NCI-H345 treated with DMSO at 0.1 percent for 48 hours (cell line): ENCODE measurements at regions not wholly inside any gene's neighbourhood (a gene's known extent, or its start where the extent isn't known, plus 50 kb on each side); places are given as distances from the start of the nearest gene placed in this dataset.
"Not testable (repeated sequence)": the region's sequence is repeated elsewhere in the genome, so short reads cannot be mapped to it uniquely, and the experiment has no call there.

Experiments
- DNase-seq: peaks from one replicate; lab custom pipeline; 2025; ENCODE audit not compliant: unreplicated experiment; lab: John Stamatoyannopoulos, UW

GRCh38 chr2:167386694-167387093 is 498.4 kb downstream of the XIRP2 start:
- no peak for DNase-seq

GRCh38 chr2:167383610-167384194 is 495.4 kb downstream of the XIRP2 start:
- no peak for DNase-seq

GRCh38 chr2:167381349-167381748 is 493.1 kb downstream of the XIRP2 start:
- DNase-seq, result no peak

- DNase-seq, result no peak
Measured at GRCh38 chr2:167380555-167380954, 492.3 kb downstream of the XIRP2 start.

GRCh38 chr2:167380094-167380493 is 491.8 kb downstream of the XIRP2 start:
- DNase-seq, result no peak

- DNase-seq, result no peak
Measured at GRCh38 chr2:167369083-167369482, 480.8 kb downstream of the XIRP2 start.

GRCh38 chr2:167368371-167368770 is 480.1 kb downstream of the XIRP2 start:
- DNase-seq, result no peak

- DNase-seq, result no peak
Measured at GRCh38 chr2:167365216-167365615, 476.9 kb downstream of the XIRP2 start.

- no peak for DNase-seq
Measured at GRCh38 chr2:167361426-167361825, 473.1 kb downstream of the XIRP2 start.

GRCh38 chr2:167355821-167356220 is 467.5 kb downstream of the XIRP2 start:
- DNase-seq, result no peak

GRCh38 chr2:167353605-167354280 is 465.5 kb downstream of the XIRP2 start:
- no peak for DNase-seq

- no peak for DNase-seq
Measured at GRCh38 chr2:167345559-167345958, 457.3 kb downstream of the XIRP2 start.

GRCh38 chr2:167342769-167343168 is 454.5 kb downstream of the XIRP2 start:
- peak; percentile 16 for DNase-seq

- no peak for DNase-seq
Measured at GRCh38 chr2:167340322-167340721, 452.0 kb downstream of the XIRP2 start.

- no peak for DNase-seq
Measured at GRCh38 chr2:167336213-167336612, 447.9 kb downstream of the XIRP2 start.

GRCh38 chr2:167335541-167335992 is 447.3 kb downstream of the XIRP2 start:
- no peak for DNase-seq

- DNase-seq, result no peak
Measured at GRCh38 chr2:167334146-167334742, 446.0 kb downstream of the XIRP2 start.

- DNase-seq, result no peak
Measured at GRCh38 chr2:167333245-167333644, 445.0 kb downstream of the XIRP2 start.

- no peak for DNase-seq
Measured at GRCh38 chr2:167332358-167332757, 444.1 kb downstream of the XIRP2 start.

GRCh38 chr2:167331636-167332232 is 443.5 kb downstream of the XIRP2 start:
- DNase-seq, result no peak

- not testable (repeated sequence) for DNase-seq
Measured at GRCh38 chr2:167328808-167329207, 440.5 kb downstream of the XIRP2 start.

- no peak for DNase-seq
Measured at GRCh38 chr2:167322795-167323194, 434.5 kb downstream of the XIRP2 start.
